ENCODE measurements at regions not wholly inside any gene's neighbourhood (a gene's known extent, or its start where the extent isn't known, plus 50 kb on each side); places are given as distances from the start of the nearest gene placed in this dataset.
A peak's percentile ranks its signal among the peaks of the same experiment; 100 is the strongest.

DNA sequence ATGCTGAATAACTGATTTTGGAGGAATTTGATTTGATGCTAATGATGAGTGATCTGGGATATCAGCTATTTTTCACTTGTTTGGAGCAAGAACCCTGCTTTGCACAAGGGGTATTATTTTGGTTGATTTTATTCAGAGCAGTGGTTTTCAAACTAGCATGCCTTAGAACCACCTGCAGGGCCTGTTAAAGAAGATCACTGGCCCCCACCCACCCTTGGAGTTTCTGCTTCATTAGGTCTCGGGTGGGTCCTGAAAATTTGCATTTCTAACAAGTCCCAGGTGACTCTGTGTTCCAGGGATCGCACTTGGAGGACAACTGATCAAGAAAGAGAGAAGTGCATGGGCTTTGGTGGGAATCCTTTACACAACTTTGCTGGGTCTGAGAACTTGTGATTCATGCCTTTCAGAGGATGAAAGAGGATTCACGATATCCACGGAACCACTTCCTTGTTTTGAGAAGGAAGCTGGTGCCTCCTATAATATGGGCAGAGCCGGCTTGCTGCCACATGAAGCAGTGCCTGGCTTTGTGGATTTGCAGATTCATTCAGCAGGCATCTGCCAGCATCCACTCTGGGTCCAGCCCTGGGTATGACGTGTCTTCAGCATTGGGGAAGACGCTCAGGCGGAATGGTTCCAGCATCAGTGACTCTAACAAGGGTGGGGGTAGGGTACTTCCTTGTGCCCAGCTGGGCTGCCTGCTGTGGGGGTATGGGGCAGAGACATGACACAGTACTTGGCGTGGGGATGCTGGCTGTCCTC is 106.6 kb upstream of the PITX1 start:
- TF ChIP-seq, protein P1, sequence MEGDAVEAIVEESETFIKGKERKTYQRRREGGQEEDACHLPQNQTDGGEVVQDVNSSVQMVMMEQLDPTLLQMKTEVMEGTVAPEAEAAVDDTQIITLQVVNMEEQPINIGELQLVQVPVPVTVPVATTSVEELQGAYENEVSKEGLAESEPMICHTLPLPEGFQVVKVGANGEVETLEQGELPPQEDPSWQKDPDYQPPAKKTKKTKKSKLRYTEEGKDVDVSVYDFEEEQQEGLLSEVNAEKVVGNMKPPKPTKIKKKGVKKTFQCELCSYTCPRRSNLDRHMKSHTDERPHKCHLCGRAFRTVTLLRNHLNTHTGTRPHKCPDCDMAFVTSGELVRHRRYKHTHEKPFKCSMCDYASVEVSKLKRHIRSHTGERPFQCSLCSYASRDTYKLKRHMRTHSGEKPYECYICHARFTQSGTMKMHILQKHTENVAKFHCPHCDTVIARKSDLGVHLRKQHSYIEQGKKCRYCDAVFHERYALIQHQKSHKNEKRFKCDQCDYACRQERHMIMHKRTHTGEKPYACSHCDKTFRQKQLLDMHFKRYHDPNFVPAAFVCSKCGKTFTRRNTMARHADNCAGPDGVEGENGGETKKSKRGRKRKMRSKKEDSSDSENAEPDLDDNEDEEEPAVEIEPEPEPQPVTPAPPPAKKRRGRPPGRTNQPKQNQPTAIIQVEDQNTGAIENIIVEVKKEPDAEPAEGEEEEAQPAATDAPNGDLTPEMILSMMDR (IDR thresholded peaks at IDR 0.05): no peak
- TF ChIP-seq POLR2A (IDR thresholded peaks at IDR 0.05) (no peak), EP300 (IDR thresholded peaks at IDR 0.05) (peak in 1 of 2 donors; percentile 20)
